ENCODE measurements at regions not wholly inside any gene's neighbourhood (a gene's known extent, or its start where the extent isn't known, plus 50 kb on each side); places are given as distances from the start of the nearest gene placed in this dataset.

DNA sequence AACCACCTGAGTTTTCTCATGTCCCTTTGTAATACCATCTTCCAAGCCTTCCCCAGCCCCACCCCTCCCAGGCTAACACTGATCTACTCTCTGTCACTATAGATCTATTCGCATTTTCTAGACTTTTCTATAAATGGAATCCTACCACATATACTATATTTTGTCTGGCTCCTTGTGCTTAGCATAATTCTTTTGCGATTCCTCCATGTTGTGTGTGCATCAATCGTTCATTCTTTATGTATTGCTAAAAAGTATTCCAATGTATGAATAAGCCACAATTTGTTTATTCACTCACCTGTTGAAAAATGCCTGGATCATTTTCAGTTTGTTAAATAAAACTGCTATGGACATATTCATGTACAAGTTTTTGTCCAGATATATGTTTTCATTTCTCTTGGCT is 66.7 kb upstream of the DPT start:
- H3K27me3 ChIP-seq (replicated peaks in 1 of 7) = no peaks in the 10 kb centered on the region
- H3K4me1 ChIP-seq = no peaks in the 10 kb centered on the region
- no peak for TF ChIP-seq POLR2A (IDR thresholded peaks at IDR 0.05)
- TF ChIP-seq POLR2AphosphoS5 (IDR thresholded peaks at IDR 0.05) = no peak
- TF ChIP-seq, protein P1, sequence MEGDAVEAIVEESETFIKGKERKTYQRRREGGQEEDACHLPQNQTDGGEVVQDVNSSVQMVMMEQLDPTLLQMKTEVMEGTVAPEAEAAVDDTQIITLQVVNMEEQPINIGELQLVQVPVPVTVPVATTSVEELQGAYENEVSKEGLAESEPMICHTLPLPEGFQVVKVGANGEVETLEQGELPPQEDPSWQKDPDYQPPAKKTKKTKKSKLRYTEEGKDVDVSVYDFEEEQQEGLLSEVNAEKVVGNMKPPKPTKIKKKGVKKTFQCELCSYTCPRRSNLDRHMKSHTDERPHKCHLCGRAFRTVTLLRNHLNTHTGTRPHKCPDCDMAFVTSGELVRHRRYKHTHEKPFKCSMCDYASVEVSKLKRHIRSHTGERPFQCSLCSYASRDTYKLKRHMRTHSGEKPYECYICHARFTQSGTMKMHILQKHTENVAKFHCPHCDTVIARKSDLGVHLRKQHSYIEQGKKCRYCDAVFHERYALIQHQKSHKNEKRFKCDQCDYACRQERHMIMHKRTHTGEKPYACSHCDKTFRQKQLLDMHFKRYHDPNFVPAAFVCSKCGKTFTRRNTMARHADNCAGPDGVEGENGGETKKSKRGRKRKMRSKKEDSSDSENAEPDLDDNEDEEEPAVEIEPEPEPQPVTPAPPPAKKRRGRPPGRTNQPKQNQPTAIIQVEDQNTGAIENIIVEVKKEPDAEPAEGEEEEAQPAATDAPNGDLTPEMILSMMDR (IDR thresholded peaks at IDR 0.05 in 8 of 11, conservative IDR thresholded peaks at IDR 0.05 in 3 of 11) = no peak
- no peaks in the 10 kb centered on the region for H3K36me3 ChIP-seq
- intact Hi-C loops (cut with DNase I; ENCODE audit: low total_unique reads) = no loop called here
- no peak for DNase-seq
- H3K27ac ChIP-seq = no peak overlapping the region
- no peak overlapping the region for H3K4me3 ChIP-seq
- 93 to 98% (median 95%) methylated on average over 3 of the region's 3 CpGs for WGBS, 5 donors
- H3K9me3 ChIP-seq = no peaks in the 10 kb centered on the region

DNA sequence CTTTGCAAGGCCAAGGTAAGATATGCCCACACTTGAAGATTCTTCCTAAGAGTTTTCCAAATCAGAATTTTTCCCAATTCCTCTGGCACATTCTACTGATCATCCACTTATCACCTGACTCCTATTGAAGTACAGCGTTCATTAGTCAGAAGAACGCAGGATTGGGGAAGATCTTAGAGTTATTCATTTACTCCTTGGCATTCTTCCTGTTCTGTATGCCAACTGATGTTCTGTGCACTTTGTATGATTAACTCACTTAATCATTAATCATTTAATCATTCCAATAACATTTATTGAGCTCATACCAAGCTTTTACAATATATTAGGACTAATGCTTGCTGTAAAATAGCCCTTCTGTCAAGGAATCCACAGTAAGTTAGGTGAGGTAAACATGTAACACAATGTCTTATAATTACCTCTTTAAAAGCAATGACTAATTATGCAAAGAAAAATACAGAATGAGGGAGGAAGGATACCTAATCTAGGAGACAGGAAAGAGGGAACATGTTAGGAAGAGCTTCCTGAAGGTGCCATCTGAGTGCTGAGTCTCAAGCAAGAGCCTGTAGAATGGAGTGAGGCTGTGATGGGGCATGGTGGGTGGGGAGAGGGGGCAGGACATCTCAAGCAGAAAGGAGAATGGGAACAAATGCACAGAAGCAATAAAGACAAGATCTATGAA is 71.1 kb upstream of the DPT start:
- Histone ChIP-seq H3K27me3 (replicated peaks in 1 of 7) (no peaks in the 10 kb centered on the region), H3K27ac (no peak overlapping the region), H3K9me3 (no peaks in the 10 kb centered on the region), H3K36me3 (no peaks in the 10 kb centered on the region), H3K4me1 (no peaks in the 10 kb centered on the region), H3K4me3 (no peak overlapping the region)
- TF ChIP-seq POLR2AphosphoS5 (IDR thresholded peaks at IDR 0.05) = no peak
- TF ChIP-seq, protein P1 (IDR thresholded peaks at IDR 0.05 in 8 of 11, conservative IDR thresholded peaks at IDR 0.05 in 3 of 11) = no peak
- no peak for TF ChIP-seq POLR2A (IDR thresholded peaks at IDR 0.05)
- intact Hi-C loops (cut with DNase I; ENCODE audit: low total_unique reads) = no loop called here
- WGBS, 5 donors = 90 to 100% (median 96%) methylated on average over 2 of the region's 2 CpGs
- DNase-seq = no peak

DNA sequence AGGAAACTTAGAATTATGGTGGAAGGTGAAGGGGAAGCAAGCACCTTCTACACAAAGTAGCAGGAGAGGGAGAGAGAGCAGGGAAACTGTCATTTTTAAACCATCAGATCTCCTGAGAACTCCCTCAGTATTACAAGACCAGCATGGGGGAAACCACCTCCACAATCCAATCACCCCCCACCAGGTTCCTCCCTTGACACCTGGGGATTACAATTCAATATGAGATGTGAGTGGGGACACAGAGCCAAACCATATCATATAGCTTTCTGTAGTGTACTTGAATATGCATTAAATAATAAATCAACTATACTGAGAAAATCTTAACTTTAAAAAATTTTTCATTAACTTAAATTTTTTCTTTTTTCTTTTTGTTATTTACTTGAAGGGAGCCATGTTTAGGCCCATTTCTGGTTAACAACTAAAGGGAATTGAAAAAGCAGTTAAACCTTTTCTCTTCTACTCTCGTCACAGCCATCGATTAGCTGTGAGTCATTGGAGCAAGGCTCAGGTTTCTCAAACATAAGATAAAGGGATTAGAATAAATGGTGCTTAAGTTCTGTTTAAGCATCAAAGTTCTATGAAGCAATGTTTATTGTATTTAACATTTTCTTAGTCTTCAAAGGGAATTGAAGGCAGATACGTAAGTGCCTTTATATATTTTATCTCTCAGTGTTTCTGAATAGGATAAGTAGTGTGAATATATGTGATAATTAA is 72.2 kb upstream of the DPT start:
- WGBS, 5 donors = 79 to 91% (median 89%) methylated on average over 3 of the region's 3 CpGs
- H3K36me3 ChIP-seq = no peaks in the 10 kb centered on the region
- intact Hi-C loops (cut with DNase I; ENCODE audit: low total_unique reads) = no loop called here

More for the DNA sequence above, 72.2 kb upstream of the DPT start:
- TF ChIP-seq POLR2AphosphoS5 (IDR thresholded peaks at IDR 0.05) (no peak), POLR2A (IDR thresholded peaks at IDR 0.05) (no peak)
- TF ChIP-seq, protein P1 (IDR thresholded peaks at IDR 0.05 in 8 of 11, conservative IDR thresholded peaks at IDR 0.05 in 3 of 11) = no peak
- Histone ChIP-seq H3K4me1 (no peaks in the 10 kb centered on the region), H3K9me3 (no peaks in the 10 kb centered on the region), H3K27ac (no peak overlapping the region), H3K27me3 (replicated peaks in 1 of 7) (no peaks in the 10 kb centered on the region), H3K4me3 (no peak overlapping the region)
- DNase-seq = no peak
